ENCODE measurements at regions not wholly inside any gene's neighbourhood (a gene's known extent, or its start where the extent isn't known, plus 50 kb on each side); places are given as distances from the start of the nearest gene placed in this dataset.

DNA sequence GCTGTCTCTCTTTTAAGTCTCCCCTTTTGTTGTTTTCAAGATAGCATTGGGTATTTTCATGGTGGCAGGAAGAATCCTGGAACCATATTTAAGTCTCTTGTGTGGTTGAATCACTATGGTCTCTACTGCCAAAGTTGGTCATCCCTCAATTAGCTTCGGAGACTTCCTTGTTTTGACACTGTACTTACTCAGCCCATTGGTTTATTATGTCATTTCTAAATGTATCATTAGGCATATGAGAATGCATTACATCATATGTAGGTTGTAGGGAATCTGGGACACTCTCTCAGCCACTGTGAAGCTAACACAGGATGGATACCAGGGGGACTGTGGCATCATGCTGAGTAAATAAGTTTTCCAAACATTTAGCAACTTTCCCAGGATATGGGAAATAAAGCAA, 211.8 kb downstream of the DTHD1 start:
- TF ChIP-seq, protein P1, sequence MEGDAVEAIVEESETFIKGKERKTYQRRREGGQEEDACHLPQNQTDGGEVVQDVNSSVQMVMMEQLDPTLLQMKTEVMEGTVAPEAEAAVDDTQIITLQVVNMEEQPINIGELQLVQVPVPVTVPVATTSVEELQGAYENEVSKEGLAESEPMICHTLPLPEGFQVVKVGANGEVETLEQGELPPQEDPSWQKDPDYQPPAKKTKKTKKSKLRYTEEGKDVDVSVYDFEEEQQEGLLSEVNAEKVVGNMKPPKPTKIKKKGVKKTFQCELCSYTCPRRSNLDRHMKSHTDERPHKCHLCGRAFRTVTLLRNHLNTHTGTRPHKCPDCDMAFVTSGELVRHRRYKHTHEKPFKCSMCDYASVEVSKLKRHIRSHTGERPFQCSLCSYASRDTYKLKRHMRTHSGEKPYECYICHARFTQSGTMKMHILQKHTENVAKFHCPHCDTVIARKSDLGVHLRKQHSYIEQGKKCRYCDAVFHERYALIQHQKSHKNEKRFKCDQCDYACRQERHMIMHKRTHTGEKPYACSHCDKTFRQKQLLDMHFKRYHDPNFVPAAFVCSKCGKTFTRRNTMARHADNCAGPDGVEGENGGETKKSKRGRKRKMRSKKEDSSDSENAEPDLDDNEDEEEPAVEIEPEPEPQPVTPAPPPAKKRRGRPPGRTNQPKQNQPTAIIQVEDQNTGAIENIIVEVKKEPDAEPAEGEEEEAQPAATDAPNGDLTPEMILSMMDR (IDR thresholded peaks at IDR 0.05) = no peak
- no peak for TF ChIP-seq CBX8 (IDR thresholded peaks at IDR 0.05)
- no peak for TF ChIP-seq USF2 (IDR thresholded peaks at IDR 0.05)
- TF ChIP-seq CBX2 (IDR thresholded peaks at IDR 0.05; ENCODE audit: borderline replicate concordance, low read depth) = no peak
- no peak for TF ChIP-seq HDAC2 (IDR thresholded peaks at IDR 0.05)
- no peak for TF ChIP-seq NPAS2 (CRISPR knock-in tag; IDR thresholded peaks at IDR 0.05; ENCODE audit: borderline replicate concordance)
